PC-3 (cell line): ENCODE measurements at regions not wholly inside any gene's neighbourhood (a gene's known extent, or its start where the extent isn't known, plus 50 kb on each side); places are given as distances from the start of the nearest gene placed in this dataset.

Experiments used
- ATAC-seq: fragments of 200-7000 bp; cut with Tn5 transposase; 2 replicates; pipeline ENCODE4 v1.9.1; 2020; ENCODE audit warnings: mild to moderate bottlenecking, moderate library complexity
- BruUV-seq: library from RNA; stranded (reverse); fragments of 400-500 nt; replicated peaks from 2 replicates; lab custom pipeline; 2021; lab: Mats Ljungman, UMichigan
- CTCF ChIA-PET: fragments of 300-600 bp; sonication (Branson Sonifier 250); formaldehyde crosslinking; loops from one replicate; lab custom pipeline; 2022; ENCODE audit warnings: antibody characterized with exemption; lab: Charles Lee
- POLR2A ChIA-PET: fragments of 300-600 bp; sonication (Branson Sonifier 250); formaldehyde crosslinking; loops from one replicate; lab custom pipeline; 2022; ENCODE audit warnings: antibody characterized with exemption; ENCODE audit not compliant: unreplicated experiment; lab: Charles Lee
- DNase-seq: peaks from one replicate; pipeline ENCODE4 v3.0.0-alpha.2; 2015
- H2AFZ ChIP-seq: fragments of 300-600 bp; sonication (generic); 2 replicates; pipeline ENCODE4 v1.6.0; 2016; ENCODE audit warnings: antibody characterized with exemption, low read length
- H3F3A ChIP-seq: fragments of 300-600 bp; sonication (generic); one replicate; pipeline ENCODE4 v1.6.0; 2017; ENCODE audit warnings: antibody characterized with exemption, low read length, control low read depth, mild to moderate bottlenecking; ENCODE audit not compliant: unreplicated experiment
- H3K27ac ChIP-seq: fragments of 300-600 bp; sonication (generic); 2 replicates; pipeline ENCODE4 v1.5.1; 2016; ENCODE audit warnings: mild to moderate bottlenecking, low read length
- H3K27me3 ChIP-seq: fragments of 300-600 bp; sonication (generic); 2 replicates; pipeline ENCODE4 v1.6.1; 2016; ENCODE audit warnings: low read length, mixed read lengths
- H3K36me3 ChIP-seq: fragments of 300-600 bp; sonication (generic); 2 replicates; pipeline ENCODE4 v1.6.1; 2016; ENCODE audit warnings: low read depth, mixed run types, low read length, mixed read lengths
- H3K4me1 ChIP-seq: fragments of 300-600 bp; sonication (generic); 2 replicates; pipeline ENCODE4 v1.5.1; 2016; ENCODE audit warnings: low read length; ENCODE audit not compliant: insufficient read depth
- H3K4me2 ChIP-seq: fragments of 300-600 bp; sonication (generic); 2 replicates; pipeline ENCODE4 v1.6.0; 2016; ENCODE audit warnings: low read length
- H3K4me3 ChIP-seq: fragments of 300-600 bp; sonication (generic); 2 replicates; pipeline ENCODE4 v1.5.1; 2016; ENCODE audit warnings: mild to moderate bottlenecking, low read length, mixed read lengths
- H3K79me2 ChIP-seq: fragments of 300-600 bp; sonication (generic); 2 replicates; pipeline ENCODE4 v1.6.1; 2017; ENCODE audit warnings: low read length, mixed read lengths
- H3K9ac ChIP-seq: fragments of 300-600 bp; sonication (generic); 2 replicates; pipeline ENCODE4 v1.6.0; 2016; ENCODE audit warnings: mild to moderate bottlenecking, low read length
- H3K9me2 ChIP-seq: fragments of 300-600 bp; sonication (generic); replicated peaks from 2 replicates; pipeline ENCODE4 v1.6.1; 2016; ENCODE audit warnings: mixed run types, low read length, mixed read lengths
- H3K9me3 ChIP-seq: fragments of 300-600 bp; sonication (generic); 2 replicates; pipeline ENCODE4 v1.6.1; 2016; ENCODE audit warnings: low read length, mixed read lengths
- H4K20me1 ChIP-seq: fragments of 300-600 bp; sonication (generic); 2 replicates; pipeline ENCODE4 v1.6.1; 2016; ENCODE audit warnings: low read length, mixed read lengths
- EZH2 ChIP-seq: fragments of 300-600 bp; sonication (generic); IDR thresholded peaks from one replicate; pipeline ENCODE4 v1.6.1; 2017; ENCODE audit warnings: antibody characterized with exemption, mild to moderate bottlenecking, low read length; ENCODE audit not compliant: unreplicated experiment
- EZH2phosphoT487 ChIP-seq: fragments of 300-600 bp; sonication (generic); IDR thresholded peaks from 2 replicates; pipeline ENCODE4 v1.6.1; 2018; ENCODE audit warnings: mild to moderate bottlenecking, antibody characterized with exemption, low read length, borderline replicate concordance
- intact Hi-C: fragments of 100-400 bp; cut with micrococcal nuclease; formaldehyde crosslinking; loops from 2 replicates; pipeline ENCODE4 v1.9.0; 2023
- TF ChIP-seq, protein P1 (sequence below): fragments of 300-600 bp; sonication (generic); conservative IDR thresholded peaks from 2 replicates; pipeline ENCODE4 v1.5.1; 2017; ENCODE audit warnings: antibody characterized with exemption, low read depth, mild to moderate bottlenecking, low read length

- no peak overlapping the region for H3K27ac ChIP-seq
- no peaks in the 10 kb centered on the region for H3K27me3 ChIP-seq
- H3K4me2 ChIP-seq: no peak overlapping the region
- no TSS peak for BruUV-seq
- H3K9me3 ChIP-seq: no peaks in the 10 kb centered on the region
- ChIA-PET CTCF (no interaction called here), POLR2A (no interaction called here)
- intact Hi-C loops: no loop called here
- no peak overlapping the region for H3K9ac ChIP-seq
- no peaks in the 10 kb centered on the region for H3F3A ChIP-seq
- no peak for DNase-seq
- no peak overlapping the region for H2AFZ ChIP-seq
- no peaks in the 10 kb centered on the region for H3K4me1 ChIP-seq
- no peaks in the 10 kb centered on the region for H3K79me2 ChIP-seq
- H3K36me3 ChIP-seq: no peaks in the 10 kb centered on the region
- H4K20me1 ChIP-seq: no peaks in the 10 kb centered on the region
- H3K4me3 ChIP-seq: no peak overlapping the region
- H3K9me2 ChIP-seq: no peaks in the 10 kb centered on the region
- TF ChIP-seq, protein P1, sequence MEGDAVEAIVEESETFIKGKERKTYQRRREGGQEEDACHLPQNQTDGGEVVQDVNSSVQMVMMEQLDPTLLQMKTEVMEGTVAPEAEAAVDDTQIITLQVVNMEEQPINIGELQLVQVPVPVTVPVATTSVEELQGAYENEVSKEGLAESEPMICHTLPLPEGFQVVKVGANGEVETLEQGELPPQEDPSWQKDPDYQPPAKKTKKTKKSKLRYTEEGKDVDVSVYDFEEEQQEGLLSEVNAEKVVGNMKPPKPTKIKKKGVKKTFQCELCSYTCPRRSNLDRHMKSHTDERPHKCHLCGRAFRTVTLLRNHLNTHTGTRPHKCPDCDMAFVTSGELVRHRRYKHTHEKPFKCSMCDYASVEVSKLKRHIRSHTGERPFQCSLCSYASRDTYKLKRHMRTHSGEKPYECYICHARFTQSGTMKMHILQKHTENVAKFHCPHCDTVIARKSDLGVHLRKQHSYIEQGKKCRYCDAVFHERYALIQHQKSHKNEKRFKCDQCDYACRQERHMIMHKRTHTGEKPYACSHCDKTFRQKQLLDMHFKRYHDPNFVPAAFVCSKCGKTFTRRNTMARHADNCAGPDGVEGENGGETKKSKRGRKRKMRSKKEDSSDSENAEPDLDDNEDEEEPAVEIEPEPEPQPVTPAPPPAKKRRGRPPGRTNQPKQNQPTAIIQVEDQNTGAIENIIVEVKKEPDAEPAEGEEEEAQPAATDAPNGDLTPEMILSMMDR: no peak
- TF ChIP-seq EZH2 (no peak), EZH2phosphoT487 (no peak)
- ATAC-seq: no peak
Observed at GRCh38 chr15:97858296-97858695, 102.2 kb upstream of the ARRDC4 start.

DNA sequence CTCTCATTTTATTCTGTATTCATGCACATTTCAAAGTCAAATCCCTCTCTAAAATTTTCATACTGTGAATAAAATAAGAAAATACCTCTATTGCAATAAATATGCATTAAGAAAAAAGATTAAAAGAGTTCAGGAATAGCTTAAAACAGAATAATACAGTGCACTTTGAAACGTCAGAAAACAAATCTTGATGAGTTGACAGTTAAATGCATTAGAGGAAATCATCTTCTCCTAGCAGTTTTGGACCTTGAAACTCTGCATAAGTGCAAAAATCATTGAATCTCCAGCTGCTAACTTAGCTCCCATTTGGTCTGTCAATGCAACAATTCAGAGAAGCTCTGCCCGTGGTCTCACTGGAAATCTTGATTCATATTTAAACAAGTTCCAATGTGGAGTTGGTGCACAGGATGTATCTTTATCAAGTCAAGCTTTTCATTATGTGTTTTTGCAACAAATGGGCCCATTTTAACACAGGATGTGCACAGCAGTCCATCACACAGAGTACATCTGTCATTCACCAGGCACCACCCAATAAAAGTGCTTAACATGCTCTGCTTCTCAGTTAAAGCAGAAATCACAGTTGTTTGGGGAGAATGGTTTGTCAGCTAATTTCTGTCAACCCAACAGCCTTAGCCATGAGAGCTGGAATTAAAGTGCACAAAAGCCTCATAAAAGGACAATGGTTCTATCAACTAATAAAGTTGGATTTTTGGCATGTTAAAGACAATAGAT lies 98.8 kb upstream of the ARRDC4 start:
- H2AFZ ChIP-seq: no peak overlapping the region
- H3K4me2 ChIP-seq: no peak overlapping the region
- no peak overlapping the region for H3K27ac ChIP-seq
- H3K4me3 ChIP-seq: no peak overlapping the region
- no peaks in the 10 kb centered on the region for H4K20me1 ChIP-seq
- ChIA-PET CTCF (no interaction called here), POLR2A (no interaction called here)
- no peaks in the 10 kb centered on the region for H3K4me1 ChIP-seq
- no peak overlapping the region for H3K9ac ChIP-seq
- H3K27me3 ChIP-seq: peaks cover 2% of the 10 kb centered on the region; the same call in 1 of the 2 replicates
- DNase-seq (no peak), ATAC-seq (no peak)
- H3F3A ChIP-seq: no peaks in the 10 kb centered on the region
- H3K9me2 ChIP-seq: no peaks in the 10 kb centered on the region
- no peaks in the 10 kb centered on the region for H3K36me3 ChIP-seq
- H3K9me3 ChIP-seq: no peaks in the 10 kb centered on the region
- TF ChIP-seq, protein P1: no peak
- TF ChIP-seq EZH2 (no peak), EZH2phosphoT487 (no peak)
- H3K79me2 ChIP-seq: no peaks in the 10 kb centered on the region
- no TSS peak for BruUV-seq
- intact Hi-C loops: no loop called here

GRCh38 chr15:97866959-97867358 lies 93.5 kb upstream of the ARRDC4 start:
- Histone ChIP-seq H3K9me2 (no peaks in the 10 kb centered on the region), H3K4me2 (no peak overlapping the region), H3K27ac (no peak overlapping the region), H3K27me3 (peaks cover 15% of the 10 kb centered on the region; the same call in 1 of the 2 replicates), H2AFZ (no peak overlapping the region), H3K36me3 (no peaks in the 10 kb centered on the region), H3K9me3 (no peaks in the 10 kb centered on the region), H4K20me1 (no peaks in the 10 kb centered on the region), H3K79me2 (no peaks in the 10 kb centered on the region), H3K4me3 (no peak overlapping the region), H3K9ac (no peak overlapping the region), H3F3A (no peaks in the 10 kb centered on the region), H3K4me1 (no peaks in the 10 kb centered on the region)
- CTCF ChIA-PET: no interaction called here
- DNase-seq (no peak), ATAC-seq (no peak)
- POLR2A ChIA-PET: no interaction called here
- no TSS peak for BruUV-seq
- intact Hi-C loops: no loop called here
- TF ChIP-seq EZH2phosphoT487 (no peak), EZH2 (no peak)
- TF ChIP-seq, protein P1: no peak
